GM10266 (cell line): ENCODE measurements at regions not wholly inside any gene's neighbourhood (a gene's known extent, or its start where the extent isn't known, plus 50 kb on each side); places are given as distances from the start of the nearest gene placed in this dataset.

Experiments
- DNase-seq: peaks from one replicate; pipeline ENCODE4 v3.0.0; 2012; ENCODE audit errors: extremely low spot score
- CTCF ChIP-seq: IDR thresholded peaks from 2 replicates; pipeline ENCODE4 v1.5.1; 2012; ENCODE audit warnings: mild to moderate bottlenecking, low read depth; ENCODE audit not compliant: control insufficient read depth, insufficient read depth; ENCODE audit errors: missing control alignments

DNA sequence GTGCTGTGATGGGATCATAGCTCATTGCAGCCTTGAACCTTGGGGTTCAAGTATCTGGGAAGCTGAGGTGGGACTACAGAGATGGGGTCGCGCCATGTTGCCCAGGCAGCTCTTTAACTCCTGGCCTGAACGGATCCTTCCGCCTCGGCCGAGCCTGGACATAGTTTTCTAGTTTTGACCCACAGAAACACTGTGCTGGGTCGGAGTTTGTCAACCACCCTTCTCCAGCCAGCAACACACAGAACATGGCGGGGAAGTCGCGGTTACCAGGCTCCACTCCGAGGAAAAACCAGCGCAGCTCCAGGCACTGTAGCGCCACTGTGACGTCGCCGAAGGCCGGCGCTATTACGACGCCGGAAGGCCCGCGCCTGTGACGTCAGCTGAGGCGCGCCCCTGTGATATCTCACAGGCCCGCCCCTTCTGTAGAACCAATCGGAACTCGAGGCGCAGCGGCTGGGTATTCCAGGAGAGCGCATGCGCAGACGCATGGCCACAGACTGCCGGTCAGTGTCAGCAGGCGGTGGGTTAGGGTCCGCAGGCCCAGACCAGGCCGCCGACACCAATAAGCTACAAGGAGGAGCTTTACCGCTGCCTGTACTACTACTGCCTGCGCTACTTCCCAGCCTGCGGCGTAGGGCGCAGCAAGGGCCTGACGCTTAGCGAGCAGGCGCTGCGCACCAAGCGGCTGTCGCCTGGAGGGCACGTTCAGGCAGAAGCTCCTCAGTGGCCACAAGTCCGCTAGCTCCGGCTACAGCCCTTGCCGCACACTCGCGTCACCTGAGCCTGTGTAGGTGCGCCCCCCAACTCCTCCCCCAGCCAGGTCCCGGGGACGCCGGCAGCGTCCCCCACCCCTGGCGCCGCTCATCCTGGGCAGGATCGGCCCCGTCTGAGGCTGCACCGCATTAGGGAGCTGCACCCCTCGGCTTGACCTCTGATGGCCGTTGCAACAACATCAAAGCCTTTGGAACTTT lies 135.2 kb upstream of the KCTD7 start:
- TF ChIP-seq CTCF: peak; percentile 20
- DNase-seq: peak; percentile 96

DNA sequence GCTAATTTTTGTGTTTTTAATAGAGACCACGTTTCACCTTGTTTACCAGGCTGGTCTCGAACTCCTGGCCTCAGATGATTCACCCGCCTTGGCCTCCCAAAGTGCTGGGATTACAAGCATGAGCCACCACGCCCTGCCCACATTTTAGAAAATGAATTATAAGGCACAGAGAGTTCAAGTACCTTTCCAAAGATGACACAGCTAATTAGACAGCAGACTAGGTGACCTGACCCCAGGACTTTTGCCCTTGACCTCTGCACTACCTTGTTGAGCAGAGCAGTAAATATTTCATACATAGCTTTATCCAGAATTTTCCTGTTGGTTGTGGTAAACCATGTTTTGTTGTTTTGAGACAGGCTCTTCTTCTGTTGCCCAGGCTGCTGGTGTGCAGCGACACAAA lies 131.3 kb upstream of the KCTD7 start:
- no peak for DNase-seq
- TF ChIP-seq CTCF: no peak

- DNase-seq: no peak
- TF ChIP-seq CTCF: no peak
These were observed 128.6 kb upstream of the KCTD7 start for GRCh38 chr7:66500087-66500486.

DNA sequence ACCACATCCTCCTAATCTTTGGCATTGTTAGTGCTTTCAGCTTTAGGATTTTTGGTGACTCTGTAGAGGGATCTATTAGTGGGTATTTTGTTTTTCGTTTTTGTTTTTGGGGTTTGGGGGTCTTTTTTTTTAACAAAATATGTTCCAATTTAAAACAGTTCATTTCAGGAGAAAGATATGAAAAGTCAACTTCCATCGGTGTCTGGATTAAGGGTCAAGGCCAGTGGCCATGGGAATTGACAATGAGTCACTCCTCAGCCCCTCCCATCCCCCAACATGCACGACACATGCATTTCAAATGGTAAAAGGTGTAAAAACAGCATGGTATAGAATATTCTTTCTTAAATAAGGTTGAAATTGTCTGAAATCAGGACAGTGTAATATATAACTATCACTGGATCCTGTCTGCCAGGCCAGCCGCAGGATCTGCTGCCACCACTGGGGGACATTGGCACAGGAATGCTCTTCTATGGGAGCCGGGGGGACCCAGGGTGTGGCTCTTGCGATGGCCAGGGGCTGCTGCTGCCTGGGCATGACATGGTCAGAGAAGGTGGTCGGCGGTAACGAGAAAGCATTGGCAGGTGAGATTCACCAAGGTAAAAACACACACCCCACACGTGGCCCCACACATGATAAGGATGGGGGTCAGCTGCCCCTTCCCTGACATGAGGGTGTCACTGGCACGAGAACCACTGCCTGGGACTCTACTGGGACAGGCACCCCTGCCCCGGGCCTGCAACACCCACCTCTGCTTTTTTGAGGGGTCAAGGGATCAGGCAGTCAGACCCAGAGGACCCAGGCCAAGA lies 126.2 kb upstream of the KCTD7 start:
- TF ChIP-seq CTCF: no peak
- DNase-seq: no peak

- no peak for TF ChIP-seq CTCF
- DNase-seq: no peak
These were observed 125.7 kb upstream of the KCTD7 start for GRCh38 chr7:66503036-66503370.

DNA sequence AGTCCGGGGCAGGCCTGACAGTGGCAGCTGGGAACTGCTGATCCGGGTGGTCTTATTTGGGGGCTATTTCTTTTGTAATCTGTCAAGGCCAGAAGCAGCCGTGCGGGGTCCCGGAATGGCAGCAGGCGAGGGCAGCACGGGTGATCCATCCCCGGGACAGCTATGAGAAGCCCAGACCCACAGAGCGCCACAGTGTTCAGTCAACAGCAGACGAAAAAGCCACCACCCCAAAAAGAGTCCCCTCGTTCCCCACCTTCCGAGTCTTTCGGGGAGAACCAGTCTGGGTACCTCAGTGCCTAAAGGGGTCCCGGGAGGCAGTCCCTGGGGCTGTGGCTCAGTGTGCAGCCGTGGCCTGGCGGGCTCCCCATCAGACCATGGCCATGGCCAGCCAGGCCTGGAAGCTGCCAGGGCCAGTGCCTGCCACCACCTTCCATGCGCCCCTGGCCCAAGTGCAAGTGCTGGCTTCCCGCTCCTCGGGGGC lies 125.1 kb upstream of the KCTD7 start:
- no peak for TF ChIP-seq CTCF
- no peak for DNase-seq
